ENCODE measurements at regions not wholly inside any gene's neighbourhood (a gene's known extent, or its start where the extent isn't known, plus 50 kb on each side); places are given as distances from the start of the nearest gene placed in this dataset.
A peak's percentile ranks its signal among the peaks of the same experiment; 100 is the strongest.
"Not testable (repeated sequence)": the region's sequence is repeated elsewhere in the genome, so short reads cannot be mapped to it uniquely, and the experiment has no call there.

DNA sequence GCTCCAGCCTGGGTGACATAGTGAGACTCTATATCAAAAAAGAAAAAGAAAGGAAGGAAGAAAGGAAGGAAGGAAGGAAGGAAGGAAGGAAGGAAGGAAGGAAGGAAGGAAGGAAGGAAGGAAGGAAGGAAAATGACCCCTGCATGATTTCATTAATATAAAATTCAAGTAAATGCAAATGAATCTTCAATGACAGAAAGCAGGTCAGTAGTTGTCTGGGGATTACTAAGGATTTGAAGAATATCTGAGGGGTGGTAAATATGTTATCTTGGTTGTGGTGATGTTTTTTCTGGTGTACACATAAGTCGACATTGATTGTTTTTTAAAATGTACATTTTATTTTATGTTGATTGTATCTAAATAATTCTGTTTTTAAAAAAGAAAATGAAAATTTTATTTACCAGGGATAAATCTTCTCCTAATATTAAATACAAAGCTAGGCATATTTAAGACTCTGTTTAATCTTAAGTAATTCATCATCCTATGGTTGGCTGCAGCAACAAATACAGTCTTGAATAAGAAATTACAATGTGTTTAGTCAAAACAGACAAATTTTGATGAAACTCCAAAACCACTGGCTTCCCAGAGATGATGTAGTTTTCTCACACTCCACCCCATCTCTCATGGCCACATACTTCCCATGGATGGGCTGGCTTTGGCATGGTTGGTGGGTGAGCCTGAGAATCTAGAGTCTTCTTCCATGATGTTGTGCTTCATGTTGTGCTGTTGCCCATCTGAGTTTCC is 314.7 kb upstream of the REG3G start:
- DNase-seq (ENCODE audit: low read depth in 2 of 2): no peak

DNA sequence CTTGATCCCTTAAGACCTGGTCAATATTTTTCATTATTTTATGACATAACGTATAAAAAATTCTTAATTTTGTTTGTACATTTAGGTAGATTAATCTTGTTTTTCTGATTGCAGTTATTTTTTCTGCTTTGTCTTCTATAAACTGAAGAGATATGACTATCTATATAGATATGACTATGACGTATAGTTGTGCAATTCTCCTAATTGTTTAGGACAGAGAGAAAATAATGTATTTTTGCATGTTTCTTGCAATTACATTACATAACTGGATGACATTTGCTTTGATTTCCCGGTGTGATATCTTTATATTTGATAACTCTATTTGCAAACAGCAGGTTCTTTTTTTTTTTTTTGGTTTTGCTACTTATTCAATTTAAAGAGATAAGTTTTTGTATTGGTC is 310.2 kb upstream of the REG3G start:
- no peak for DNase-seq (ENCODE audit: low read depth in 2 of 2)

DNA sequence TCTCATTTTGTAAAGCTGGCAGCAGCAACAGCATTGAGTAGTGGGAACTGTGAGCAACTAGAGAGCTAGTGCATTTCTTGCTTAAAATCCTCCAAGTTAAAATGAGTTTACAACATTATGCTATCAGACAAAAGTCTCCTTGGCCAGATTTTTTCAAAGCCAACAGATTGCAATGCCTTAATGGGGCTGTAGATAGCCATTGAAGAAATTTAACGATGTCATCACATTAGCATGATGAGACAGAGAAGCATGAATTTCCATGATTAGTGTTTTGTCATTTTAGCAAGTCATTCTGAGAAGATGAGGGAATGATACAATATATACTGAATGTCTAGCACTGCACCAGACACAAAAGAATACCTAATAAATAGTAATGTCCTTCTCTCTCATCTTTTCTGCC is 307.5 kb upstream of the REG3G start:
- DNase-seq (ENCODE audit: low read depth in 2 of 2): no peak

DNA sequence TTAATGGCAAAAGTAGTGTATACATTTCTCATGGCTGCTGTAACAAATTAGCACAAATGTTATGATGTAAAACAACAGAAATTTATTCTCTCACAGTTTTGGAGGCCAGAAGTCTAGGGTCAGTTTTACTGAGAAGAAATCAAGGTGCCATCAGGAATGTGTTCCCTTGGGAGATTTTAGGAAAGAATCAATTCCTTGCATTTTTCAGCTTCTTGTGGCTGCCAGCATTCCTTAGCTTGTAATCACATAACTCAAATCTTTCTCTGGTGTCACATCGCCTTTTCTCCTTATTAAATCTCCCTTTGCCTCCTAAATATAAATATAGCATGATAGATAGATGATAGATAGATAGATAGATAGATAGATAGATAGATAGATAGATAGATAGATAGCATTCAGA is 307.0 kb upstream of the REG3G start:
- DNase-seq (ENCODE audit: low read depth in 2 of 2): peak; percentile 16 to 19

DNA sequence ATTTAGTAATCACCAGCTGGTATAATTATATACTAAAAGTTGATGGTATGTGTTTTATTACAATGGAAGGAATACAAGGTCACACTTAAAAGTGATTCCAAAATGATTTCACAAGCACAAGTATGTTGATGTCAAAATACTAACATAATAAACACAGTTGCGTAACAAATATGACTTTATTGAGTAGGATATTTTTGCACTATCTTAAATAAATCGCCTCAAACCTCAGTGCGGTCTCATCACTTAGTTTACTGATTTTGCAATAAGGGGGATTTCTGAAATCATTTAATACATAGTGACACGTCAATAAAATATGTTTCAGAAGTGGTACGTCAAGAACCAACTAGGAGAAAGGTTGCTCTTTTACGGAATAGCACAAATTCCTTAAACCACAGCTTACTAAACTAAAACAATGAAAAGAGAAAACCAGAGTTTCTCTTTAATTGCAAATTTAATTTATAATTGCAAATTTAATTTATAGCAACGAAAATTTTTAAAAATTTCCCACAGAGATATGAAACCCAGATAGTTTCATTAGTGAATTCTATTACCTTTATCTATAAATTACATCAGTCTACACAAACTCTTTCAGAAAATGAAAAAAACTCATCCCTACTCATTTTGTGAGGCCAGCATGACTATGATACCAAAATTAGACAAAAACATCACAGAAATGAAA is 304.0 kb upstream of the REG3G start:
- no peak for DNase-seq (ENCODE audit: low read depth in 2 of 2)

DNA sequence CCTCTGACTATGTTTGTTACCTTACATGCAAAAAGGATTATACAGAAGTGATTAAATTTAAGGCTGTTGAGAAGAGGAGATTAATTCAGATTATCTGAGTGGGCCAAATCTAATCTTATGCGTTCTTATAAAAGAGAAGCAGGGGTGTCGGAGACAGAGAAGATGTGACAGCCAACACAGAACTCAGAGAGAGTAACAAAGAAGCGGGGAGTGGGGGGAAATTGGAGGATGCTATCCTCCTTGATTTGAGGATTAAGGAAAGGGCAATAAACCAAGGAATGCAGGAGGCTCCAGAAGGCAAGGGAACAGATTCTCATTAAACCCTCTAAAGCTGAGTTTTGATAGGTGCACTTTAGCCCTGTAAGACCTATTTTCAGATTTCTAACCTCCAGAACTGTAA is 291.3 kb upstream of the REG3G start:
- no peak for DNase-seq (ENCODE audit: low read depth in 2 of 2)

DNA sequence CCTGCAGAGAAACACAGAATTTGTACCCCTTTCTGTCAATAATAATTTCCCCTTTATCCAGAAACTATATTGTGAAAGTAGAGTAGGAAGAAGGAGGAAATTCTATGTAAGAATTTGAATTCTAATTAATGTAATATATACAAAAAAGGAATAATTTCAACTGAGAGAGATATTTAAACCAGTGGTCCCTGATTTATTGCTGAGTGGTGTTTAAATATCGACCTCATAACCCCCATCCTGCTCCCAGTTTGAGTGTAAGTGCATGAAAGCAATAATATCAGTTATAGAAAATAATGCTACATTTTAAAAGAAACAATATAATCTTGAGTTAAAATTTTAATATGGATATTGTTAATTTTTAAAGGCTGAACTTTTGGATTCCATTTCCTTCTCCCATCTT is 286.2 kb upstream of the REG3G start:
- no peak for DNase-seq (ENCODE audit: low read depth in 2 of 2)

- DNase-seq (ENCODE audit: low read depth in 2 of 2): no peak
Measured at GRCh38 chr2:78749638-78750037, 275.9 kb upstream of the REG3G start.

DNA sequence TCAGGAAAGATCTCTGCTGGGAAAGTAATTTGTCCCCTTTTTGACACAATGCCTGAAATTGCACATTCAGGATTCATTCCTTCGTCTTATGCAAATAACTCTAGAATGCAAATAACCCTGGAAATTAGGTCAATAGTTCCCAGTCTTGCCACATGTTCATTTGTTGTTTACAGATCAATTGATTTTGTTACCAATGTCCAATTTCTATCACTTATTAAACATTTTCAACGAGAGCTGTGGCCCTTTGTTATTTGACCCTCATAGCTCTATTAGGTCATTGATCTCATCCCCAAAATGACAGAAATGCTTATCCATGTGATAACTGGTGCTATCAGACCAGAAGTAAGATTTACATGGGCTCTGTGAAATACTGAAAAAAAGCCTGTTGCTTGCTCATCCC is 275.3 kb upstream of the REG3G start:
- DNase-seq (ENCODE audit: low read depth in 2 of 2): no peak

DNA sequence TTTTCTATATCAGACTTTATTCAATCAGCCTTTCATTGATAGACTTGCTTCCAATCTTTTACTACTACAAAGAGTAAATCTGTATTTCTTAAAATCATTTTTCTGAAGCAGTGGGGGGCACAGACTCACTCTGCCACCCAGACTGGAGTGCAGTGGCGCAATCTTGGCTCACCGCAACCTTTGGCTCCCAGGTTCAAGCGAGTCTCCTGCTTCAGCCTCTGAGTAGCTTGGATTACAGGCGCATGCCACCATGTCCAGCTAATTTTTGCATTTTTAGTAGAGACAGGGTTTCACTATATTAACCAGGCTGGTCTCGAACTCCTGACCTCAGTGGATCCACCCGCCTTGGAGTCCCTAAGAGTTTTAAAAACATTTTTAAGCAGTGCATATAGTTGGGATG is 270.6 kb upstream of the REG3G start:
- DNase-seq (ENCODE audit: low read depth in 2 of 2): no peak

GRCh38 chr2:78757191-78757590 is 268.3 kb upstream of the REG3G start:
- no peak for DNase-seq (ENCODE audit: low read depth in 2 of 2)

- DNase-seq (ENCODE audit: low read depth in 2 of 2): no peak
Measured at GRCh38 chr2:78757640-78758039, 267.9 kb upstream of the REG3G start.

DNA sequence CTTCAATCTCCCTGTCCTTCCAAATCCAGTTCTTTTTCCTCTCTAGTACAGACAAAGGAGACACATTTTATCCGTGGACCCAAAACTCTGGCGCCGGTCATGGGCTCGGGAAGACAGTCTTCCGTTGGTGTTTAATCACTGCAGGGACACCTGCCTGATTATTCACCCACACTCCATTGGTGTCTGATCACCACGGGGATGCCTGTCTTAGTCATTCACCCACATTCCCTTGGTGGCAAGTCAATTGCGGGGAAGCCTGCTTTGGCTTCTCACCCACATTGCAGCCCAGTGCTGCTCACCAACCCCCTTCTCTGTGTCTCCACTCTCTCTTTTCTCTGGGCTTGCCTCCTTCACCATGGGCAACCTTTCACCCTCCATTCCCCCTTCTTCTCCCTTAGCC is 266.7 kb upstream of the REG3G start:
- DNase-seq (ENCODE audit: low read depth in 2 of 2): not testable (repeated sequence)

- no peak for DNase-seq (ENCODE audit: low read depth in 2 of 2)
Measured at GRCh38 chr2:78766459-78766858, 259.0 kb upstream of the REG3G start.

- no peak for DNase-seq (ENCODE audit: low read depth in 2 of 2)
Measured at GRCh38 chr2:78768016-78768415, 257.5 kb upstream of the REG3G start.

- DNase-seq (ENCODE audit: low read depth in 2 of 2): no peak
Measured at GRCh38 chr2:78775291-78775690, 250.2 kb upstream of the REG3G start.

DNA sequence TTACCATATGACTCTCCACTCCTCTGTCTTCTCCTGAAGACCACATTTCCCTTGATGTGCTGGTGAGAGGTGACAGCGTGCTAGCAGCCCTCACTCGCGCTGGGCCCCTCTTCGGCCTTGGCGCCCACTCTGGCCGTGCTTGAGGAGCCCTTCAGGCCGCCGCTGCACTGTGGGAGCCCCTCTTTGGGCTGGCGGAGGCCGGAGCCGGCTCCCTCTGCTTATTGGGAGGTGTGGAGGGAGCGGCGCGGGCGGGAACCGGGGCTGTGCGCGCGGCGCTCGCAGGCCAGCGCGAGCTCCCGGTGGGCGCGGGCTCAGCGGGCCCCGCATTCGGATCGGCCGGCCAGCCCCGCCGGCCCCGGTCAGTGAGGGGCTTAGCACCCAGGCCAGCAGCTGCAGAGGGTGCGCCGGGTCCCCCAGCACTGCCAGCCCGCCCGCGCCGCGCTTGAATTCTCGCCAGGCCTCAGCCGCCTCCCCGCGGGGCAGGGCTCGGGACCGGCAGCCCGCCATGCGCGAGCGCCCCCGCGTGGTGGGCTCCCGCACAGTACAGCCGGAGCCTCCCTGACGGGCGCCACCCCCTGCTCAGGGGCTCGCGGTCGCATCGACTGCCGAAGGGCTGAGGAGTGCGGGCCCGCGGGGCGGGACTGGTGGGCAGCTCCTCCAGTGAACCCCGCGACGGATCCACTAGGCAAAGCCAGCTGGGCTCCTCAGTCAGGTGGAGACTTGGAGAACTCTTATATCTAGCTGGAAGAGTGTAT is 246.6 kb upstream of the REG3G start:
- DNase-seq (ENCODE audit: low read depth in 2 of 2): no peak

- DNase-seq (ENCODE audit: low read depth in 2 of 2): no peak
Measured at GRCh38 chr2:78779761-78780160, 245.7 kb upstream of the REG3G start.

DNA sequence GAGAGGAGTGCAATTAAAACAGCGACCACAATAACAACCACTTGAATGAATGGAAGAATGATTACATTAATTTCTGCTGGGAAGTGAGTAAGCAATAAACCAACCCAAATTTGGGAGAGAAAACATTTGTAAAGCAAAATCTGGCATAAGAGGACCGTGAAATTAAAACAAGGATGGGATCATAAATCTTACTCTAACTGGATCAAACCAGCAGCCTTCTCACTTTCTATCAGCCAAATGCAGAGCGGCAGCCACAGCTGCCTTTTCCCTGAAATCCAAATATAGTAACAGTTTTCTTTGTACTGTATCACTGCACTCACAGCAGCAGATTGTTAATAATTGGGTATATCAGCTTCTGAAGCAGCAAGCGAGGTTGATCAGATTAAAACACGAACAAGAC is 245.2 kb upstream of the REG3G start:
- no peak for DNase-seq (ENCODE audit: low read depth in 2 of 2)

GRCh38 chr2:78780864-78781583 is 244.5 kb upstream of the REG3G start:
- DNase-seq (ENCODE audit: low read depth in 2 of 2): no peak

DNA sequence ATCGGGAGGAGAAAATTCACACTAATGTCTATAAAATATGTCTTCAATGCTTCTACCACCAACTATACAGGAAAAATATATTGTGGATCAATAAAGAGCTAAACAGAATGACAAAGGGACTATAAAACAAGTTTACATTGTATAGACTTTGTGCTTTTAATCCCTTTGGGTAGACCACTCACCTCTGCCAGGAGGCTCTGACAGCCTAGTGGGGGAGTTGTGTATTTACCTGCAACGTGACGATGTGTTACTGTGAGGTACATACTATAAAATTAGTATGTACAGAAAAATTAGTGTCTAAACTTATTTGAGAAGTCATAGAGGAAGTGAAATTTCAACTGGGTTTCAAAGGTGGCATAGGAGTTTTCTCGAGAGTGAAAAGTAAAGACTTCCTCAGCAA is 243.3 kb upstream of the REG3G start:
- DNase-seq (ENCODE audit: low read depth in 2 of 2): no peak

DNA sequence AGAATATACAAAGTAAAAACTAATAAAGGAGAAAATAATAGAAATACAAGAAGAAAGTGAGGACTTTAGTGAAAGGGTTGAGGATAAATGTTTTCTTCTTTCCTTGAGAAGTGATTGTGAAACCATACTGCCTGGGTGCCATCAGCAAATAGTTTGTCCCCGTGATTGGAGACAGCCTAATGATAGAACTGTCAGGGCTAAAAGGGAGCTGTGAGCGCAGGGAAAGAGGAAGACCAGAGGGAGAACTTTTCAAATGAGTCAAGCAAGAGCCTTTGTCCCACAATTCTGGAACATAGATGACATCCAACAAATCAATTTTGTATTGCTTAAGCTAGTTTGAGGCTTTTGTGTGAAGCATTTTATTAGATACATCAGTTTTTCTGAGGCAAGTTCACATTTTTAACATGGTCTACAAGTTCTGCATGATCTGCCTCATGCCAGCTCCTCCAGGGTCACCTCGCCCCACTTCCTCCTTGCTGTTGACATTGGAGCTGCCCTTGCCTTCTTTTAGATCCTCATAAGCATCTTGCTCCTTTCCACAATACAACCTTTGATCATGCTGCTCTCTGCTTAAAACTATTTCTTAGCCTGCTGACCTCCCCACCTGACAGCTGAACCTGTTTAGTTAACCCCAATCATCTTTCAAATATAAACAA is 213.4 kb upstream of the REG3G start:
- no peak for DNase-seq (ENCODE audit: low read depth in 2 of 2)

Data from fibroblast of skin of left biceps (primary cell).